Gastrocnemius medialis (tissue), 4 donors: ENCODE measurements at regions not wholly inside any gene's neighbourhood (a gene's known extent, or its start where the extent isn't known, plus 50 kb on each side); places are given as distances from the start of the nearest gene placed in this dataset.

ENCODE experiments used
- ATAC-seq, 2 donors: fragments of 150-250 bp; one replicate each; pipeline ENCODE4 v1.9.1; 2016
- DNase-seq, 2 donors: peaks; one replicate each; pipeline ENCODE4 v3.0.0-alpha.2; 2019
- H3K27ac ChIP-seq, 4 donors: fragments of 200-600 bp; sonication (generic); 1 replicate in 1 of 4; 2 replicates in 3 of 4; pipeline ENCODE4 v1.5.1; 2016 to 2018; ENCODE audit warnings: mild to moderate bottlenecking in 2 of 4, moderate library complexity in 1 of 4
- H3K27me3 ChIP-seq, 3 donors: fragments of 200-600 bp; sonication (generic) in 2 of 3; 1 replicate in 1 of 3; 2 replicates in 2 of 3; pipeline versions ENCODE4 v1.5.1 to v1.6.0; 2016 to 2019; ENCODE audit warnings: mild to moderate bottlenecking in 1 of 3, moderate library complexity in 1 of 3
- H3K36me3 ChIP-seq, 2 donors: fragments of 200-600 bp; sonication (generic) in 1 of 2; one replicate each; pipeline ENCODE4 v1.5.1; 2017 to 2018
- H3K4me1 ChIP-seq, 2 donors: fragments of 200-600 bp; sonication (generic) in 1 of 2; one replicate each; pipeline ENCODE4 v1.5.1; 2016 to 2017; ENCODE audit warnings: mild to moderate bottlenecking in 2 of 2
- H3K4me3 ChIP-seq, 4 donors: fragments of 200-600 bp; sonication (generic) in 3 of 4; 1 replicate in 1 of 4; 2 replicates in 3 of 4; pipeline ENCODE4 v1.5.1; 2016 to 2019; ENCODE audit warnings: mild to moderate bottlenecking in 2 of 4
- H3K9me3 ChIP-seq, 3 donors: fragments of 200-600 bp; sonication (generic) in 2 of 3; 1 replicate in 1 of 3; 2 replicates in 2 of 3; pipeline ENCODE4 v1.5.1; 2016 to 2019
- POLR2A ChIP-seq, 2 donors: fragments of 450-650 bp; IDR thresholded peaks; one replicate each; pipeline ENCODE4 v1.6.1; 2017; ENCODE audit warnings: antibody characterized with exemption in 2 of 2, mild to moderate bottlenecking in 2 of 2, moderate library complexity in 2 of 2
- in situ Hi-C, 4 donors: fragments of 200-750 bp; cut with MboI; loops; one replicate each; pipeline versions ENCODE4 v1.15.0 to v1.8.0; 2017; ENCODE audit warnings: low sequenced_read_pairs in 4 of 4
- intact Hi-C: fragments of 100-400 bp; cut with DNase I; formaldehyde crosslinking; loops from one replicate; pipeline ENCODE4 v1.15.1; 2023; ENCODE audit warnings: low total_unique reads
- TF ChIP-seq, protein P1 (sequence below), 5 experiments: fragments of 450-650 bp in 3 of 5; fragments of 200-600 bp in 2 of 5; sonication (generic) in 2 of 5; IDR thresholded peaks in 4 of 5; conservative IDR thresholded peaks in 1 of 5; 1 replicate in 4 of 5; 2 replicates in 1 of 5; pipeline ENCODE4 v1.5.1; 2016 to 2019; ENCODE audit warnings: antibody characterized with exemption in 5 of 5, mild to moderate bottlenecking in 3 of 5, moderate library complexity in 3 of 5

DNA sequence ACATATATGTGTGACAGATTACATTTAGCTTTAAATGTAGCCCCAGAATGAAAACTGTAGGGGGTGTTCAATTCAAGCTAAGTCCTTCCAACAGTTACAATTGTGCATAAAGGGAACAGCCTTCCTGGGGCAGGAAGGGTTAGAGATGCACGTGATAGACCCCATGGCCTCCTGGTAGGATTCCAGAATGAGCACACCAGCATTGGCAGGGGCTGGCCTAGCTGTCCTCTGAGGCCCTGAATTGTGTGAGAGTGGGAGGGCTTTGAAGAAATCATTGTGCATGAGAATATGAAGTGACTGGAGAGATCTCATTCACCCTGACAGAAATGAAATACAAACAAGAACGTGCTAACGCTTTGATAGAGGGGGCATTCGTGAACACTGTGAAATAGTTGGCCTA is 663.8 kb upstream of the KLF4 start:
- TF ChIP-seq, protein P1, sequence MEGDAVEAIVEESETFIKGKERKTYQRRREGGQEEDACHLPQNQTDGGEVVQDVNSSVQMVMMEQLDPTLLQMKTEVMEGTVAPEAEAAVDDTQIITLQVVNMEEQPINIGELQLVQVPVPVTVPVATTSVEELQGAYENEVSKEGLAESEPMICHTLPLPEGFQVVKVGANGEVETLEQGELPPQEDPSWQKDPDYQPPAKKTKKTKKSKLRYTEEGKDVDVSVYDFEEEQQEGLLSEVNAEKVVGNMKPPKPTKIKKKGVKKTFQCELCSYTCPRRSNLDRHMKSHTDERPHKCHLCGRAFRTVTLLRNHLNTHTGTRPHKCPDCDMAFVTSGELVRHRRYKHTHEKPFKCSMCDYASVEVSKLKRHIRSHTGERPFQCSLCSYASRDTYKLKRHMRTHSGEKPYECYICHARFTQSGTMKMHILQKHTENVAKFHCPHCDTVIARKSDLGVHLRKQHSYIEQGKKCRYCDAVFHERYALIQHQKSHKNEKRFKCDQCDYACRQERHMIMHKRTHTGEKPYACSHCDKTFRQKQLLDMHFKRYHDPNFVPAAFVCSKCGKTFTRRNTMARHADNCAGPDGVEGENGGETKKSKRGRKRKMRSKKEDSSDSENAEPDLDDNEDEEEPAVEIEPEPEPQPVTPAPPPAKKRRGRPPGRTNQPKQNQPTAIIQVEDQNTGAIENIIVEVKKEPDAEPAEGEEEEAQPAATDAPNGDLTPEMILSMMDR (IDR thresholded peaks at IDR 0.05 in 4 of 5, conservative IDR thresholded peaks at IDR 0.05 in 1 of 5), result no peak
- TF ChIP-seq POLR2A (IDR thresholded peaks at IDR 0.05), result no peak
- H3K4me3 ChIP-seq, result no peak overlapping the region
- H3K27me3 ChIP-seq, result no peaks in the 10 kb centered on the region
- H3K9me3 ChIP-seq, result no peaks in the 10 kb centered on the region
- no peak for DNase-seq
- no peaks in the 10 kb centered on the region for H3K36me3 ChIP-seq
- ATAC-seq, result no peak
- no peak overlapping the region for H3K27ac ChIP-seq
- in situ Hi-C loops (no loop called here), intact Hi-C loops (no loop called here)
- H3K4me1 ChIP-seq, result peaks cover 5 to 24% of the 10 kb centered on the region in 2 donors

DNA sequence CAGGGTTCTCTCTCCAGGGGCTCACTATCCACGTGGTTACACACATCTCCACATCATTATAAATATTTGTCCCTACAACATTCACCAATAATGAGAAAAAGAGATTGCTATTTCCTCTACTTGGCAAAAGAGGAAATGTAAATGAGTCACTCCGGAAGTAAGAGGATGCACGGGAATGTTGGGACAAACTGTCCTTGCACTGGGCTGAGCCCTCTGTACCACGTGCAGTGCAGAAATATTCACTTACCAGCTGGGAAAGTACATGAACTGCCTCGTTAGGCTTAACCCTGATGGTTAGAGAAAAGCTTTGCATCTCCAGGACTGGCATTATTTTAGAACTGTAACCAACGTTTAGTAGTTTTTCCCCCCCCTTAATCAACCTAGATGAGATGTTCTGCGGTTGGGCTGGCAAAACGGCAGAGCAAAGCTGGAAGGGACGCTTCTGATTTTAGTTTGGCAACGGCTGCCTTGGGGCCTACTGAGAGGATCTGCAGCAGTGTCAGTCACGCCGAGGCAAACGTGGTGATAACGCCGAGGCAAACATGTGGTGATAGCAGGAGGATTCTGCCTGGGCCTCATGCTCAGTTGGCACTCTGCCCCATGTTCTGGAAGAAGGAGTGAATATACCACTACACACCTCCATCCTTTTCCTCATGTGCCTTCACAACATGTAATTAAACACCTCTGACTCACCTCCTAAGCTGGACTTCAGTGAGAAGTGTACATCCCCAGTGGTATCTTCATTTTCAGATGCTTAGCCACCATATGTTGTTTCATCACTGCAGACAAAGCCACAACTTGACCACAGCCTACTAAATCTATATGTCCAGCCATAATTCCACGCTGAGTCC is 661.4 kb upstream of the KLF4 start:
- peak overlapping the region; percentile 63 to 79 (median 72) for H3K27ac ChIP-seq
- no peaks in the 10 kb centered on the region for H3K9me3 ChIP-seq
- ATAC-seq (peak; percentile 88 to 95), DNase-seq (peak; percentile 35 to 62)
- no peaks in the 10 kb centered on the region for H3K36me3 ChIP-seq
- H3K4me3 ChIP-seq, result no peak overlapping the region
- peaks cover 5 to 24% of the 10 kb centered on the region in 2 donors for H3K4me1 ChIP-seq
- no peaks in the 10 kb centered on the region for H3K27me3 ChIP-seq
- TF ChIP-seq, protein P1 (IDR thresholded peaks at IDR 0.05 in 4 of 5, conservative IDR thresholded peaks at IDR 0.05 in 1 of 5), result no peak
- intact Hi-C loops (no loop called here), in situ Hi-C loops (no loop called here)

DNA sequence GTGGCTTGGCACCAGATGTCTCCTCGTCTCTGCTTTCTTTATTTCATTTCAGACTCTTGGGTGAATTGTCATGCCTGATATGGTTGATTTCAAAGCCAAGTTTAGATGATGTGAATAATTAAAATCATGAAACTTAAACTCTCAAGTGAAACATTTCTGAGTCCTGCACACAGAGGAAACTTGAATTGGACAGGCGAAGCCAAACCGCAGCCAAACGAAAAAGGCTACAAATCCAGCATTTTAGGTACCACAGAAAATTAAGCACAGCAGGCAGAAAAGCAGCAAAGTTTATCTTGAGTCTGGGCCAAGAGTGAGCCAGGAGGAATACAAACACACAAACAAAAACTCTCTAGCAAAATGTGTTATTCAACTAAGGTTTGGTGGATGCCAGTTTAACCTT is 659.8 kb upstream of the KLF4 start:
- intact Hi-C loops, result no loop called here
- ATAC-seq, result no peak
- H3K27ac ChIP-seq, result peak overlapping the region in 3 of 4 donors; percentile 63 to 79 (median 67)

DNA sequence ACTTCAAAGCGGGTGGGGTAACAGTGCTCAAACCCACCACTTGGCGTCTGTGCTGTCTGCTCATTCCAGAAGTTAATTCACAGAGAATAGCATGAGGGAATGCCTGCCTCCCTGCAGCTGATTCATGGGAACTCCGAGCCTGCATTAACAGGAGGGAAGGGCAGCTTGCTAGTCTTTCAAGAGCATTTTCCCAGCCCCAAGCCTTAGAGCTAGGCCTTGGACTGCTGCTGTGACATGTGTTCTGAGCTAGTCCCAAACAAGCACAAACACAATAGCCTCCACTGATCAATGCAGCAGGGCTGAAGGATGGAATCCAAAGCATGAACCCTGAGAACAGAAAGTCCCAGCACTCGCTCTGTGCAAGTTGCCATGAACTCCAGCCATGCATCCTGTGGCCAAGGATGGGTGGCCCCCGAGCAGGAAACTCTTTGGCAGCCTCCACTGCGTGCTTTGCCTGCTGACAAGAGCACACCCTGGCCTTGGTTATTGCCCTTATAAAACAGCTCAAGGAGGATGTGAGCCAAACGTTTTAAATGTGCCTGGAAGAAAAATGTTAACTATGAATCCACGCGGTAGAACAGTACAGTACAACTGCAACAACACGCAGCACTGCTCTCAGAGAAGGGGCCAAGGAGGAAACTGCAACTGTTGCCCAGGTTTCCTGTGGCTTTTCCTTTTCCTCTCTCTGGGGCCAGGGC is 653.1 kb upstream of the KLF4 start:
- ATAC-seq (peak; percentile 93 to 96), DNase-seq (peak; percentile 75 to 83)
- Histone ChIP-seq H3K27ac (peak overlapping the region; percentile 68 to 81 (median 78)), H3K4me1 (peaks cover 17 to 30% of the 10 kb centered on the region in 2 donors), H3K9me3 (no peaks in the 10 kb centered on the region), H3K4me3 (no peak overlapping the region), H3K27me3 (no peaks in the 10 kb centered on the region), H3K36me3 (no peaks in the 10 kb centered on the region)
- in situ Hi-C loops, result no loop called here
- no peak for TF ChIP-seq POLR2A (IDR thresholded peaks at IDR 0.05)
- TF ChIP-seq, protein P1 (IDR thresholded peaks at IDR 0.05 in 4 of 5, conservative IDR thresholded peaks at IDR 0.05 in 1 of 5), result no peak
- intact Hi-C loops, result loop anchor here (2.0 kb wide), 1 partner anchor 654 kb away; the partner anchor contains the start of gene KLF4

More for the DNA sequence above, 659.8 kb upstream of the KLF4 start:
- H3K36me3 ChIP-seq, result no peaks in the 10 kb centered on the region
- no peaks in the 10 kb centered on the region for H3K27me3 ChIP-seq
- H3K4me3 ChIP-seq, result no peak overlapping the region
- TF ChIP-seq POLR2A (IDR thresholded peaks at IDR 0.05), result no peak
- TF ChIP-seq, protein P1 (IDR thresholded peaks at IDR 0.05 in 4 of 5, conservative IDR thresholded peaks at IDR 0.05 in 1 of 5), result no peak
- H3K9me3 ChIP-seq, result no peaks in the 10 kb centered on the region
- no peak for DNase-seq
- in situ Hi-C loops, result no loop called here
- H3K4me1 ChIP-seq, result peaks cover 5 to 24% of the 10 kb centered on the region in 2 donors
